PC-3 (cell line): ENCODE measurements at regions not wholly inside any gene's neighbourhood (a gene's known extent, or its start where the extent isn't known, plus 50 kb on each side); places are given as distances from the start of the nearest gene placed in this dataset.

Experiments
- CTCF ChIP-seq: fragments of 300-600 bp; sonication (generic); conservative IDR thresholded peaks from 2 replicates; pipeline ENCODE4 v1.5.1; 2017; ENCODE audit warnings: antibody characterized with exemption, low read depth, mild to moderate bottlenecking, low read length
- EZH2 ChIP-seq: fragments of 300-600 bp; sonication (generic); IDR thresholded peaks from one replicate; pipeline ENCODE4 v1.6.1; 2017; ENCODE audit warnings: antibody characterized with exemption, mild to moderate bottlenecking, low read length; ENCODE audit not compliant: unreplicated experiment
- EZH2phosphoT487 ChIP-seq: fragments of 300-600 bp; sonication (generic); IDR thresholded peaks from 2 replicates; pipeline ENCODE4 v1.6.1; 2018; ENCODE audit warnings: mild to moderate bottlenecking, antibody characterized with exemption, low read length, borderline replicate concordance

DNA sequence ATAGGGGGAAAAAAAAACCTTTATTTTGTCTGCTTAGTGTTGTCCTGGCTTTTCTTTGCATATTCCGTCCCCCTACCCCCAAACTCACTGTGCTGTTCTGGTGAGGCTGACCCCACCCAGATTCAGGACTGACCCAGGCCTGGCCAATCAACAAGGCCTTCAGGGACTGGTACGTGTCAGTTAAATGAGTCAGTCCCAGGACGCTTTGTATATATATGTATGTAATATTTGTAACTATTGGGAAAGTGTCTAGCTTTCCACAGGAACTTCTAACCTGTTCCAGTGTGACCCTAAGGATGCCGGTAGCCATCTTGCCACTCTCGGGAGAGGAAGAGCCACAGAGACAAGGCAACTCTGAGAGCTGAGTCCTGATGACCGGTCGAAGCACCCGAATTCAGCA is 107.4 kb downstream of the VCPKMT start:
- no peak for TF ChIP-seq CTCF
- no peak for TF ChIP-seq EZH2phosphoT487
- no peak for TF ChIP-seq EZH2
